Keratinocyte (primary cell): ENCODE measurements at regions not wholly inside any gene's neighbourhood (a gene's known extent, or its start where the extent isn't known, plus 50 kb on each side); places are given as distances from the start of the nearest gene placed in this dataset.

ENCODE experiments used
- CTCF ChIP-seq, 3 experiments: IDR thresholded peaks in 1 of 3; conservative IDR thresholded peaks in 1 of 3; optimal IDR thresholded peaks in 1 of 3; 2 replicates in 2 of 3; 3 replicates in 1 of 3; pipeline versions ENCODE3 to v1.5.1; 2011; ENCODE audit warnings: low read length in 3 of 3, mild to moderate bottlenecking in 3 of 3, moderate library complexity in 2 of 3, control low read depth in 1 of 3, inconsistent platforms in 1 of 3; ENCODE audit not compliant: insufficient read depth in 2 of 3; ENCODE audit errors: extremely low read depth in 1 of 3
- EZH2 ChIP-seq: IDR thresholded peaks from one replicate; pipeline ENCODE4 v1.6.1; 2012; ENCODE audit warnings: inconsistent platforms, mild to moderate bottlenecking, low read length, moderate library complexity

- TF ChIP-seq CTCF (optimal IDR thresholded peaks at IDR 0.05 in 1 of 3, IDR thresholded peaks at IDR 0.05 in 1 of 3, conservative IDR thresholded peaks at IDR 0.05 in 1 of 3; ENCODE audit: extremely low read depth in 1 of 3, insufficient read depth in 2 of 3, low read length in 3 of 3), result no peak
- TF ChIP-seq EZH2, result no peak
Measured at GRCh38 chr12:53810950-53811349, 59.2 kb upstream of the CISTR start.
